Smooth muscle cell (in vitro differentiated cells): ENCODE measurements at regions not wholly inside any gene's neighbourhood (a gene's known extent, or its start where the extent isn't known, plus 50 kb on each side); places are given as distances from the start of the nearest gene placed in this dataset.

ENCODE experiments used
- DNase-seq: peaks from one replicate; lab custom pipeline; 2025; ENCODE audit not compliant: unreplicated experiment; lab: John Stamatoyannopoulos, UW
- H2AFZ ChIP-seq: fragments of 200-600 bp; sonication (generic); 2 replicates; pipeline ENCODE4 v1.6.0; 2016; ENCODE audit warnings: antibody characterized with exemption, low read depth, mild to moderate bottlenecking
- H3F3A ChIP-seq: fragments of 200-600 bp; sonication (generic); 2 replicates; pipeline ENCODE4 v1.6.0; 2017; ENCODE audit warnings: antibody characterized with exemption, low read depth
- H3K27ac ChIP-seq: fragments of 200-600 bp; sonication (generic); 2 replicates; pipeline ENCODE4 v1.5.1; 2016; ENCODE audit warnings: low read depth, mild to moderate bottlenecking
- H3K27me3 ChIP-seq: fragments of 200-600 bp; sonication (generic); 2 replicates; pipeline ENCODE4 v1.6.1; 2016; ENCODE audit warnings: low read depth, mild to moderate bottlenecking
- H3K36me3 ChIP-seq: fragments of 200-600 bp; sonication (generic); 2 replicates; pipeline ENCODE4 v1.5.1; 2016; ENCODE audit warnings: low read depth
- H3K4me1 ChIP-seq: fragments of 200-600 bp; sonication (generic); 2 replicates; pipeline ENCODE4 v1.5.1; 2016; ENCODE audit warnings: low read depth
- H3K4me2 ChIP-seq: fragments of 200-600 bp; sonication (generic); 2 replicates; pipeline ENCODE4 v1.6.0; 2016; ENCODE audit warnings: mild to moderate bottlenecking
- H3K4me3 ChIP-seq: fragments of 200-600 bp; sonication (generic); 2 replicates; pipeline ENCODE4 v1.5.1; 2016; ENCODE audit warnings: mild to moderate bottlenecking
- H3K79me2 ChIP-seq: fragments of 200-600 bp; sonication (generic); 2 replicates; pipeline ENCODE4 v1.6.0; 2016; ENCODE audit warnings: low read depth, mild to moderate bottlenecking
- H3K9ac ChIP-seq: fragments of 200-600 bp; sonication (generic); 2 replicates; pipeline ENCODE4 v1.6.0; 2016; ENCODE audit warnings: low read depth
- H3K9me3 ChIP-seq: fragments of 200-600 bp; sonication (generic); replicated peaks from 2 replicates; pipeline ENCODE4 v1.5.1; 2016; ENCODE audit warnings: low read depth
- H4K20me1 ChIP-seq: fragments of 200-600 bp; sonication (generic); 2 replicates; pipeline ENCODE4 v1.6.0; 2016; ENCODE audit warnings: low read depth
- CTCF ChIP-seq: fragments of 200-600 bp; sonication (generic); IDR thresholded peaks from 2 replicates; pipeline ENCODE4 v1.5.1; 2017; ENCODE audit warnings: borderline replicate concordance, mild to moderate bottlenecking, antibody characterized with exemption; ENCODE audit not compliant: insufficient read depth, poor library complexity, severe bottlenecking
- WGBS: methylation state at CpG from one replicate; pipeline ENCODE4 v1.1.7; 2016; ENCODE audit warnings: low lambda C conversion rate; 5-methylcytosine and 5-hydroxymethylcytosine counted together

- no peak for DNase-seq
- no peak overlapping the region for H3K9ac ChIP-seq
- WGBS: 11% methylated on average over 1 of the region's 1 CpG
Measured at GRCh38 chrX:82081027-82081426, 879.1 kb downstream of the SH3BGRL start.

GRCh38 chrX:82087699-82088098 lies 885.8 kb downstream of the SH3BGRL start:
- H3K4me1 ChIP-seq: no peaks in the 10 kb centered on the region
- no peak overlapping the region for H2AFZ ChIP-seq
- H3K27ac ChIP-seq: no peak overlapping the region
- H3F3A ChIP-seq: no peaks in the 10 kb centered on the region
- no peak overlapping the region for H3K9ac ChIP-seq
- TF ChIP-seq CTCF: no peak
- H4K20me1 ChIP-seq: no peaks in the 10 kb centered on the region
- H3K36me3 ChIP-seq: no peaks in the 10 kb centered on the region
- H3K4me3 ChIP-seq: no peak overlapping the region
- H3K79me2 ChIP-seq: no peaks in the 10 kb centered on the region
- no peak for DNase-seq
- no peaks in the 10 kb centered on the region for H3K27me3 ChIP-seq
- no peak overlapping the region for H3K4me2 ChIP-seq
- no peaks in the 10 kb centered on the region for H3K9me3 ChIP-seq
- 49% methylated on average over 3 of the region's 3 CpGs for WGBS

More at GRCh38 chrX:82081027-82081426, 879.1 kb downstream of the SH3BGRL start:
- Histone ChIP-seq H3K4me1 (no peaks in the 10 kb centered on the region), H3K4me2 (no peak overlapping the region), H4K20me1 (no peaks in the 10 kb centered on the region), H3K27me3 (no peaks in the 10 kb centered on the region), H2AFZ (no peak overlapping the region), H3K27ac (no peak overlapping the region), H3K79me2 (no peaks in the 10 kb centered on the region), H3K36me3 (no peaks in the 10 kb centered on the region), H3K4me3 (no peak overlapping the region), H3K9me3 (no peaks in the 10 kb centered on the region), H3F3A (no peaks in the 10 kb centered on the region)
- TF ChIP-seq CTCF: no peak

- H3K4me2 ChIP-seq: no peak overlapping the region
- H3K4me3 ChIP-seq: no peak overlapping the region
- no peaks in the 10 kb centered on the region for H3K9me3 ChIP-seq
- no peaks in the 10 kb centered on the region for H3K79me2 ChIP-seq
- 96% methylated on average over 1 of the region's 1 CpG for WGBS
- no peak overlapping the region for H2AFZ ChIP-seq
- no peaks in the 10 kb centered on the region for H3K27me3 ChIP-seq
- no peak for DNase-seq
- no peaks in the 10 kb centered on the region for H4K20me1 ChIP-seq
- no peak for TF ChIP-seq CTCF
- no peak overlapping the region for H3K27ac ChIP-seq
- H3K4me1 ChIP-seq: no peaks in the 10 kb centered on the region
- H3F3A ChIP-seq: no peaks in the 10 kb centered on the region
- no peaks in the 10 kb centered on the region for H3K36me3 ChIP-seq
- no peak overlapping the region for H3K9ac ChIP-seq
Measured at GRCh38 chrX:82092307-82092706, 890.4 kb downstream of the SH3BGRL start.

GRCh38 chrX:82125103-82125502 lies 923.2 kb downstream of the SH3BGRL start:
- Histone ChIP-seq H3F3A (no peaks in the 10 kb centered on the region), H3K4me3 (no peak overlapping the region), H3K9ac (no peak overlapping the region), H2AFZ (no peak overlapping the region), H3K9me3 (peaks cover 4% of the 10 kb centered on the region), H3K4me2 (no peak overlapping the region), H3K79me2 (no peaks in the 10 kb centered on the region), H4K20me1 (no peaks in the 10 kb centered on the region), H3K27ac (no peak overlapping the region), H3K36me3 (no peaks in the 10 kb centered on the region), H3K27me3 (no peaks in the 10 kb centered on the region), H3K4me1 (no peaks in the 10 kb centered on the region)
- WGBS: 44% methylated on average over 2 of the region's 2 CpGs
- no peak for DNase-seq
- TF ChIP-seq CTCF: no peak
